H9 (cell line): ENCODE measurements at regions not wholly inside any gene's neighbourhood (a gene's known extent, or its start where the extent isn't known, plus 50 kb on each side); places are given as distances from the start of the nearest gene placed in this dataset.

Experiments
- DNase-seq: peaks from one replicate; pipeline ENCODE4 v3.0.0-alpha.2; 2017
- H2AFZ ChIP-seq: one replicate; pipeline ENCODE4 v1.6.1; 2013; ENCODE audit warnings: mild to moderate bottlenecking, low read length, control low read depth, moderate library complexity
- H2AK5ac ChIP-seq: 2 replicates; pipeline ENCODE4 v1.6.1; 2013; ENCODE audit warnings: low read length, control low read depth, mixed read lengths; ENCODE audit not compliant: insufficient read length
- H2BK120ac ChIP-seq: one replicate; pipeline ENCODE4 v1.6.1; 2013; ENCODE audit warnings: low read depth, mild to moderate bottlenecking, low read length, control low read depth, inconsistent platforms; ENCODE audit not compliant: poor library complexity, severe bottlenecking
- H2BK12ac ChIP-seq: 2 replicates; pipeline ENCODE4 v1.6.1; 2013; ENCODE audit warnings: low read length, control low read depth, mixed read lengths, low read depth; ENCODE audit not compliant: insufficient read length
- H2BK15ac ChIP-seq: 2 replicates; pipeline ENCODE4 v1.6.1; 2013; ENCODE audit warnings: low read depth, low read length, control low read depth
- H2BK20ac ChIP-seq: one replicate; pipeline ENCODE4 v1.6.1; 2013; ENCODE audit warnings: low read depth, mild to moderate bottlenecking, low read length, control low read depth, inconsistent platforms; ENCODE audit not compliant: poor library complexity, severe bottlenecking
- H2BK5ac ChIP-seq: 2 replicates; pipeline ENCODE4 v1.6.1; 2013; ENCODE audit warnings: low read length, control low read depth, mixed read lengths; ENCODE audit not compliant: insufficient read length
- H3K14ac ChIP-seq: 2 replicates; pipeline ENCODE4 v1.6.1; 2013; ENCODE audit warnings: low read length, control low read depth; ENCODE audit not compliant: insufficient read depth
- H3K18ac ChIP-seq: 2 replicates; pipeline ENCODE4 v1.6.1; 2013; ENCODE audit warnings: low read depth, mild to moderate bottlenecking, mixed read lengths, low read length, control low read depth; ENCODE audit not compliant: insufficient read length
- H3K23ac ChIP-seq: 2 replicates; pipeline ENCODE4 v1.6.1; 2013; ENCODE audit warnings: low read length, control low read depth, mixed read lengths, low read depth; ENCODE audit not compliant: insufficient read length
- H3K23me2 ChIP-seq: 2 replicates; pipeline ENCODE4 v1.6.1; 2013; ENCODE audit warnings: low read depth, mild to moderate bottlenecking, mixed read lengths, low read length, control low read depth; ENCODE audit not compliant: insufficient read length, poor library complexity, severe bottlenecking
- H3K27ac ChIP-seq: 2 replicates; pipeline ENCODE4 v1.5.1; 2013; ENCODE audit warnings: low read length, control low read depth, mixed read lengths, low read depth; ENCODE audit not compliant: insufficient read length
- H3K27me3 ChIP-seq: 2 replicates; pipeline ENCODE4 v1.6.1; 2013; ENCODE audit warnings: low read length, control low read depth, inconsistent platforms; ENCODE audit not compliant: insufficient read depth
- H3K4ac ChIP-seq: 2 replicates; pipeline ENCODE4 v1.6.1; 2013; ENCODE audit warnings: low read depth, mild to moderate bottlenecking, control low read depth, inconsistent platforms, low read length, moderate library complexity
- H3K4me1 ChIP-seq: 2 replicates; pipeline ENCODE4 v1.6.1; 2013; ENCODE audit warnings: low read length, control low read depth, inconsistent platforms; ENCODE audit not compliant: insufficient read depth
- H3K4me2 ChIP-seq: 2 replicates; pipeline ENCODE4 v1.6.1; 2013; ENCODE audit warnings: low read length, control low read depth, mixed read lengths; ENCODE audit not compliant: insufficient read length, insufficient read depth
- H3K56ac ChIP-seq: 2 replicates; pipeline ENCODE4 v1.6.1; 2013; ENCODE audit warnings: low read depth, mild to moderate bottlenecking, mixed read lengths, low read length, control low read depth; ENCODE audit not compliant: insufficient read length
- H3K79me1 ChIP-seq: 2 replicates; pipeline ENCODE4 v1.6.1; 2013; ENCODE audit warnings: low read depth, mild to moderate bottlenecking, moderate library complexity, low read length, control low read depth, inconsistent platforms; ENCODE audit not compliant: insufficient read depth, poor library complexity, severe bottlenecking
- H3K79me2 ChIP-seq: 2 replicates; pipeline ENCODE4 v1.6.1; 2013; ENCODE audit warnings: low read length, control low read depth, inconsistent platforms; ENCODE audit not compliant: insufficient read depth
- H3K9ac ChIP-seq: 2 replicates; pipeline ENCODE4 v1.6.1; 2013; ENCODE audit warnings: low read length, control low read depth, mixed read lengths; ENCODE audit not compliant: insufficient read length; ENCODE audit errors: extremely low read depth
- H3K9me3 ChIP-seq: one replicate; pipeline ENCODE4 v1.6.1; 2013; ENCODE audit warnings: low read depth, low read length, inconsistent platforms; ENCODE audit not compliant: control insufficient read depth
- H3T11ph ChIP-seq: one replicate; pipeline ENCODE4 v1.6.1; 2013; ENCODE audit warnings: mild to moderate bottlenecking, low read length, control low read depth, inconsistent platforms
- H4K20me1 ChIP-seq: one replicate; pipeline ENCODE4 v1.6.1; 2013; ENCODE audit not compliant: control insufficient read depth, insufficient read length, insufficient read depth
- H4K5ac ChIP-seq: 2 replicates; pipeline ENCODE4 v1.6.1; 2013; ENCODE audit warnings: low read depth, mild to moderate bottlenecking, mixed read lengths, low read length, control low read depth; ENCODE audit not compliant: insufficient read length
- H4K8ac ChIP-seq: replicated peaks from 2 replicates; pipeline ENCODE4 v1.6.1; 2013; ENCODE audit warnings: low read length, control low read depth, mixed read lengths, low read depth; ENCODE audit not compliant: insufficient read length
- H4K91ac ChIP-seq: 2 replicates; pipeline ENCODE4 v1.6.1; 2013; ENCODE audit warnings: low read depth, mild to moderate bottlenecking, moderate library complexity, mixed read lengths, low read length, control low read depth; ENCODE audit not compliant: insufficient read length
- H3K27ac Mint-ChIP-seq, 3 experiments: 2 replicates in 2 of 3; 3 replicates in 1 of 3; pipeline ENCODE4 v1.8.0; 2020 to 2021; ENCODE audit warnings: mixed read lengths in 3 of 3, mild to moderate bottlenecking in 1 of 3, moderate library complexity in 1 of 3
- H3K27me3 Mint-ChIP-seq: 2 replicates; pipeline ENCODE4 v1.8.0; 2021; ENCODE audit warnings: low read depth, mild to moderate bottlenecking, moderate library complexity, mixed read lengths
- H3K36me3 Mint-ChIP-seq, 3 experiments: 2 replicates in 2 of 3; 3 replicates in 1 of 3; pipeline ENCODE4 v1.8.0; 2020 to 2021; ENCODE audit warnings: low read depth in 3 of 3, mixed read lengths in 3 of 3; ENCODE audit not compliant: insufficient read depth in 1 of 3
- H3K4me1 Mint-ChIP-seq, 2 experiments: 2 replicates each; pipeline ENCODE4 v1.8.0; 2020; ENCODE audit warnings: mixed read lengths in 2 of 2
- H3K4me3 Mint-ChIP-seq, 2 experiments: 2 replicates in 1 of 2; 3 replicates in 1 of 2; pipeline ENCODE4 v1.8.0; 2020 to 2021; ENCODE audit warnings: mild to moderate bottlenecking in 2 of 2, mixed read lengths in 2 of 2, moderate library complexity in 1 of 2
- H3K9me3 Mint-ChIP-seq, 2 experiments: 2 replicates in 1 of 2; 3 replicates in 1 of 2; pipeline ENCODE4 v1.8.0; 2020; ENCODE audit warnings: mild to moderate bottlenecking in 2 of 2, mixed read lengths in 2 of 2, moderate library complexity in 1 of 2
- WGBS: extraction: QIAGEN DNeasy Blood & Tissue Kit; methylation state at CpG from one replicate; pipeline ENCODE4 v1.1.7; 2013; ENCODE audit warnings: missing lambda C conversion rate, low lambda C conversion rate, mixed read lengths; ENCODE audit not compliant: insufficient read length; ENCODE audit errors: extremely low coverage; 5-methylcytosine and 5-hydroxymethylcytosine counted together
- TF ChIP-seq, protein P1 (sequence below): fragments of 200-600 bp; sonication (generic); conservative IDR thresholded peaks from 3 replicates; pipeline ENCODE4 v1.8.0; 2021; ENCODE audit warnings: antibody characterized with exemption, mild to moderate bottlenecking

DNA sequence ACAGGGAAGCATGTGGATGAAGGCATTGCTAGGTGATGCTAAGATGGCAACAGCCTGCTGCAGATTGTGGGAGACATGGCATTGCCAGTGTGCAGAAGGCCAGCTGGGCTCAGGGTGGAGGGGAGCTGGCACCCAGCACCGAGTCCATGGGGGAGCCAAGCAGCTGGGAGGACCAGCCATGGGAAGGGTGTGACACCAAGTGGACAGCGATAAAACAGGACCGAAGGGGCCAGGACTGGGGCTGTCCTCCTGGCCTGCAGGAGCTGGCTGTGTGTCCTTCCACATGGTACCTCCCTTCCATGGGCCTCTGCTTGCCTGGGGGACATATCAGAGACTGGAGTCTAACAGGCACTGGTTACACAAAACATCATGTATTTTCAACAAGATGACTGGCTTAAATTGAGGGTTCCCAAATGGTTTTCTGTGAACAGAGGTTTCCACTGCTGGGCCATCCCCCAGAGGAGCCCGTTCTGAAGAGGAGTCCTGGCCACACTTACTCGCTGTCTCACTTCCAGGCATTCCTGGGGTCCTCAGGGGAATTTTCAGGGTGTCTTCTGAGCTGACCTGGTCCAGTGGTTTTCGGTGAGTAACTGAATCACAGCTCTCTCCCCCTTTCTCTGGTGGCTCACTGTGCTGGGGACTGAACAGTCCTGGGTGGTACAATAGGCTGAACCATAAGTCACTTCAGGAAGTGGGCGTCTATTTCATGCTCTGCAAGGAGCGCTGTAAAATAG lies 60.4 kb upstream of the TNP1 start:
- H3K27ac Mint-ChIP-seq = peak overlapping the region in 1 of 3 experiments; percentile 56; a peak in 1 of 7 replicates
- peaks cover 15 to 19% of the 10 kb centered on the region in 2 experiments for H3K4me1 Mint-ChIP-seq

More for the DNA sequence above, 60.4 kb upstream of the TNP1 start:
- Histone ChIP-seq H3K56ac (no peak overlapping the region), H2BK12ac (no peak overlapping the region), H3K27me3 (no peaks in the 10 kb centered on the region), H3K23ac (no peak overlapping the region), H3K18ac (no peak overlapping the region), H3K23me2 (no peaks in the 10 kb centered on the region), H3K27ac (no peak overlapping the region), H3T11ph (no peak overlapping the region), H3K9ac (no peak overlapping the region), H4K8ac (no peak overlapping the region), H3K14ac (no peak overlapping the region), H2BK120ac (no peak overlapping the region), H4K5ac (no peak overlapping the region), H2AK5ac (no peak overlapping the region), H2AFZ (no peak overlapping the region), H3K4ac (no peak overlapping the region), H4K20me1 (no peaks in the 10 kb centered on the region), H2BK15ac (no peak overlapping the region), H3K4me1 (no peaks in the 10 kb centered on the region; the same call in 1 of the 2 replicates), H3K4me2 (no peak overlapping the region), H2BK5ac (no peak overlapping the region), H3K79me2 (no peaks in the 10 kb centered on the region), H4K91ac (no peak overlapping the region), H3K79me1 (no peaks in the 10 kb centered on the region), H2BK20ac (no peak overlapping the region), H3K9me3 (no peaks in the 10 kb centered on the region)
- Mint-ChIP-seq H3K9me3 (no peaks in the 10 kb centered on the region), H3K36me3 (no peaks in the 10 kb centered on the region), H3K4me3 (no peak overlapping the region), H3K27me3 (peaks cover 10% of the 10 kb centered on the region)
- WGBS = no CpG with 5 or more reads among the region's 8 CpGs
- TF ChIP-seq, protein P1, sequence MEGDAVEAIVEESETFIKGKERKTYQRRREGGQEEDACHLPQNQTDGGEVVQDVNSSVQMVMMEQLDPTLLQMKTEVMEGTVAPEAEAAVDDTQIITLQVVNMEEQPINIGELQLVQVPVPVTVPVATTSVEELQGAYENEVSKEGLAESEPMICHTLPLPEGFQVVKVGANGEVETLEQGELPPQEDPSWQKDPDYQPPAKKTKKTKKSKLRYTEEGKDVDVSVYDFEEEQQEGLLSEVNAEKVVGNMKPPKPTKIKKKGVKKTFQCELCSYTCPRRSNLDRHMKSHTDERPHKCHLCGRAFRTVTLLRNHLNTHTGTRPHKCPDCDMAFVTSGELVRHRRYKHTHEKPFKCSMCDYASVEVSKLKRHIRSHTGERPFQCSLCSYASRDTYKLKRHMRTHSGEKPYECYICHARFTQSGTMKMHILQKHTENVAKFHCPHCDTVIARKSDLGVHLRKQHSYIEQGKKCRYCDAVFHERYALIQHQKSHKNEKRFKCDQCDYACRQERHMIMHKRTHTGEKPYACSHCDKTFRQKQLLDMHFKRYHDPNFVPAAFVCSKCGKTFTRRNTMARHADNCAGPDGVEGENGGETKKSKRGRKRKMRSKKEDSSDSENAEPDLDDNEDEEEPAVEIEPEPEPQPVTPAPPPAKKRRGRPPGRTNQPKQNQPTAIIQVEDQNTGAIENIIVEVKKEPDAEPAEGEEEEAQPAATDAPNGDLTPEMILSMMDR = no peak
- no peak for DNase-seq
